ENCODE measurements at regions not wholly inside any gene's neighbourhood (a gene's known extent, or its start where the extent isn't known, plus 50 kb on each side); places are given as distances from the start of the nearest gene placed in this dataset.

DNA sequence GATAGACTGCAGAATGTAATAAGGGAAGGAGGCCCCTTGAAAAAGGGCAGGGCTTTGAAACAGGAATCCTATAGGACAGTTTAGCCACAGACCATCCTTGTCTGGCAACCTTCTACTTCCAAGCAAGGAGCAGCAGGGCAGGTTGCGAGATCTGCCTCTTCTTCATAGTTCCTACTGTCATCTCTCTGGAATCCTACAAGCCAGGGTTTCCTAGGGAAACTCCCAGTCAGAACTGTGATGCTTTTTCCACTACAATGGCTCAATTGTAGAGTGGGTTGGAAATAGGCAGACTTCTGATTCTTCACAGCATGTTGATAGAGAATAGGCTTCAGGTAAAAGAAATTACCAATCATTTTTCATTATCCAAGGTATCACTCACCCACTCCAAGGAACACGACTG, 186.3 kb downstream of the DACT1 start:
- no peak for TF ChIP-seq CTCF (conservative IDR thresholded peaks at IDR 0.05)
- no peak overlapping the region for H3K27ac ChIP-seq

- no peak for TF ChIP-seq CTCF (conservative IDR thresholded peaks at IDR 0.05)
- no peak overlapping the region for H3K27ac ChIP-seq
These were observed 187.0 kb downstream of the DACT1 start for GRCh38 chr14:58824796-58825195.

GRCh38 chr14:58825606-58826005, 187.8 kb downstream of the DACT1 start:
- H3K27ac ChIP-seq = no peak overlapping the region
- no peak for TF ChIP-seq CTCF (conservative IDR thresholded peaks at IDR 0.05)

DNA sequence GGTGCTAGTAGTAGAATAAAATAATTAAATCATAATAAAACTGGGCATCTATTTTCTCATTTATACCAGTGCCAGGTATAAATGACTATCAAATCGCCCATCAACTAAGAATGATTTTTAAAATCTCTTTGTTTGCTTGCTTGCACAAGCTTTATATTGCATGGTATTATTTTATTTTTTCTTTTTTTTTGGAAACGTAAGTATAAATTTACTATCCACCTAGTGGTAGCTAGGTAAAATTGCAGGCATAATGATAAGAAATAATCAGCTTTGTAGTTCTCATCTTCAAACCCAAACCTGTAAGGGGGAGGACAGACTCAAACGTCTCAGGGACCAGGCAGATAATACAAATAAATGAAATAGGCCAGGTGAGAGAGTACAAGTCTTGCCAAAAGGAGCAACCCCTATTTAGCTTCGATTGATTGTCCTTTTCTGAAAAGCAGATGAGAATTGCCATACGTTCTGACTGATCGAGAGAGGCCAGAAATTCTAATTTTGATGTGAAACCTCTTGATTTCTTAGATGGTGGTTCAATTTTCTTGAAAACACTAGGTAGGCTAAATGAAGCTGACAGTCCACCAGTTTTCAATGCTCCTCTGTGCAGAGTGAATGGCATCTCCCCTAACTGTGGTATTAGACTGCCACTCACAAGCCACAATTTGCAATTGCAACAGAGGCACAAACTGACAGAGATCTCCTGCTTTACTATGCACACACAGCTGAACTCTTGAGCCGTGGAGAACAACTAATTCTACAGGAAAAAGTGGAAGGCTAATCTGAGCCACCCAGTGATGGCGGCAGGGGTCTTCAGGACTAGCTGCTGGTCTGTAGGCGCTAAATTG, 189.3 kb downstream of the DACT1 start:
- peak; percentile 24 for TF ChIP-seq CTCF (conservative IDR thresholded peaks at IDR 0.05)
- H3K27ac ChIP-seq = no peak overlapping the region

DNA sequence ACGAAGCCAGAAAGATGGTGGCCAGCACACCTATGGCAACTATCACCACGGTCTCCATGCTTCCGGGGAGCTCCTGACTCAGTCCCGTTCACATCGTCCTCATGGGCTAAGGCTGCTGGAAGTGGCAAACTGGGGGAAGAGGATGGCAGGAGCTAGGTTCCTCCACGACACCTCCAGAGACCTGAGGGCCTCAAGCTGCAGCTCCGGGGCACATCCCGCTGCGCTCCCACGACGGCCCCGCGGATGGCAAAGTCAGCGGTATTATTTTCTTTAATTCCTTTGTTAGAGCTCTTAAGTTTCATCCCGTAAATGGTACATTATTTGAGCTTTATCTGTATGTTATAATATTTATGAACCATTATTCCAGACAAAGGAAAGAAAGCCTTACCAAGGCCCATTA, 190.5 kb downstream of the DACT1 start:
- TF ChIP-seq CTCF (conservative IDR thresholded peaks at IDR 0.05) = no peak
- no peak overlapping the region for H3K27ac ChIP-seq

DNA sequence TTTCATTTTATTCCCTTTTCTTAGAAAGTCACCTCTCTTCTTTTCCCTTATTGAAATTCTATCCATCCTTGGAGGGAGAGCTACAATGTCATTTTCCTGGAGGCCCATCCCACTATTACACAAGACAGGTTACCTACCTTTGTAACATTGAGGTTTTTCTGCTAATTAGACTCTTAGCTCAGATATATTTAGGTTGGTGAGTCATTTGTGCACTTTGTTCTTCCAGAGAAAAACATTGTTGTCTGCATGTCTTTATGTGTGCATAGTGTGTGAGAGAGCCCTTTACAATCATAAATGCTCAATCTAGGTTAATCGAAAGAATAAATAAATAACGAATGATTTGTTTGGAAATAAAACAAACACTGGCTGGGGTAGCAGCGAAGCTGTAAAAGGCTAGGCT, 191.8 kb downstream of the DACT1 start:
- H3K27ac ChIP-seq = no peak overlapping the region
- no peak for TF ChIP-seq CTCF (conservative IDR thresholded peaks at IDR 0.05)

GRCh38 chr14:58830121-58830520, 192.4 kb downstream of the DACT1 start:
- TF ChIP-seq CTCF (conservative IDR thresholded peaks at IDR 0.05) = no peak
- H3K27ac ChIP-seq = no peak overlapping the region

Data from VCaP (cell line).